Lower leg skin (tissue), 4 donors: ENCODE measurements at regions not wholly inside any gene's neighbourhood (a gene's known extent, or its start where the extent isn't known, plus 50 kb on each side); places are given as distances from the start of the nearest gene placed in this dataset.
"Not testable (repeated sequence)": the region's sequence is repeated elsewhere in the genome, so short reads cannot be mapped to it uniquely, and the experiment has no call there.

Experiments used
- DNase-seq, 2 donors: peaks; one replicate each; pipeline ENCODE4 v3.0.0-alpha.2; 2019; ENCODE audit warnings: low spot score in 2 of 2
- H3K4me3 ChIP-seq: fragments of 200-600 bp; sonication (generic); 2 replicates; pipeline ENCODE4 v1.5.1; 2017; ENCODE audit warnings: mild to moderate bottlenecking, low read depth; ENCODE audit not compliant: poor library complexity, severe bottlenecking
- POLR2A ChIP-seq, 2 donors: fragments of 450-650 bp; IDR thresholded peaks; one replicate each; pipeline ENCODE4 v1.6.1; 2016 to 2017; ENCODE audit warnings: antibody characterized with exemption in 2 of 2, mild to moderate bottlenecking in 1 of 2, moderate library complexity in 1 of 2
- WGBS, 2 donors: methylation state at CpG; one replicate each; pipeline ENCODE4 v1.1.5; 2018; 5-methylcytosine and 5-hydroxymethylcytosine counted together
- intact Hi-C: fragments of 100-400 bp; cut with DNase I; formaldehyde crosslinking; loops from one replicate; pipeline ENCODE4 v1.15.0; 2023; ENCODE audit warnings: low total_unique reads
- TF ChIP-seq, protein P1 (sequence below), 3 donors: fragments of 450-650 bp; IDR thresholded peaks; one replicate each; pipeline ENCODE4 v1.5.1; 2016; ENCODE audit warnings: antibody characterized with exemption in 3 of 3, mild to moderate bottlenecking in 3 of 3, moderate library complexity in 2 of 3

DNA sequence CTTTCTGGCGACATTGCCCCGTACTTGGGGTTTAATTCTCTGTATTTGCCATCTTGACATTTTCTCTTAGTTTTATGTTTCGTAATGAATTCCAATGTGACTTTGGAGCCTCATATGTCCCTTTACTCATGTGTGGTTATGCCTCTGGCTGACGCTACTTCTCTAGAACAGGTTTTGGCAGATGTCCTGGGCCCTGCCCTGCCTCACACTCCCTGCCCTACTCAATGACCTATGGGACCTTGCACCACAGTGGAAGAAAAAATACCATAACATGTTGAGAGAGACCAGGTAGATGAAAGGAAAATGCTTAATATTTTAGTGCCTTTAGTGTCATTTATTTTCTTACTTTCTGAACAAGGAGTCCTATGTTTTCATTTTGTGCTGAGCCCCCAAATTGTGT, 400.5 kb downstream of the TFEC start:
- TF ChIP-seq, protein P1, sequence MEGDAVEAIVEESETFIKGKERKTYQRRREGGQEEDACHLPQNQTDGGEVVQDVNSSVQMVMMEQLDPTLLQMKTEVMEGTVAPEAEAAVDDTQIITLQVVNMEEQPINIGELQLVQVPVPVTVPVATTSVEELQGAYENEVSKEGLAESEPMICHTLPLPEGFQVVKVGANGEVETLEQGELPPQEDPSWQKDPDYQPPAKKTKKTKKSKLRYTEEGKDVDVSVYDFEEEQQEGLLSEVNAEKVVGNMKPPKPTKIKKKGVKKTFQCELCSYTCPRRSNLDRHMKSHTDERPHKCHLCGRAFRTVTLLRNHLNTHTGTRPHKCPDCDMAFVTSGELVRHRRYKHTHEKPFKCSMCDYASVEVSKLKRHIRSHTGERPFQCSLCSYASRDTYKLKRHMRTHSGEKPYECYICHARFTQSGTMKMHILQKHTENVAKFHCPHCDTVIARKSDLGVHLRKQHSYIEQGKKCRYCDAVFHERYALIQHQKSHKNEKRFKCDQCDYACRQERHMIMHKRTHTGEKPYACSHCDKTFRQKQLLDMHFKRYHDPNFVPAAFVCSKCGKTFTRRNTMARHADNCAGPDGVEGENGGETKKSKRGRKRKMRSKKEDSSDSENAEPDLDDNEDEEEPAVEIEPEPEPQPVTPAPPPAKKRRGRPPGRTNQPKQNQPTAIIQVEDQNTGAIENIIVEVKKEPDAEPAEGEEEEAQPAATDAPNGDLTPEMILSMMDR (IDR thresholded peaks at IDR 0.05) = no peak
- H3K4me3 ChIP-seq = no peak overlapping the region
- no peak for DNase-seq
- WGBS, 2 donors = 81 to 88% methylated on average over 4 of the region's 4 CpGs
- intact Hi-C loops = no loop called here

DNA sequence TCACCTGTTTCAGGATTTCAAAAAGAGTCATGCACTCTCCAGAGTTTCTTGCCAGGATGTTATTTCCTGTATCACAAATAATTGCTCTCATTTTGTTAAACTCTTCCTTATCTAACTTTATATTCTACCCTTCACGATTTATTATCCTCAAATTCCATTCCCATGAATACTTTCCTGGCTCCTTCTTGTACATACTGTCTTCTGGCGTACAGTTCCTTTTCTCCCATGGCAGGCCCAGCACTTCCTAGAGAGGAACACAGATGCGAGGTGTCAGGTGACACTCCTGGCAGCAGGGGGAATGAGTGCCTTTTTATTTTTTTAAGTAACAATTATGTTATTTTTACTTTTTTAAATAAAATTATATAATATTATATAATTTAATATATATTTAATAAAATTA, 411.9 kb downstream of the TFEC start:
- intact Hi-C loops = no loop called here
- WGBS, 2 donors = 25 to 32% methylated on average over 3 of the region's 3 CpGs
- DNase-seq = no peak
- TF ChIP-seq, protein P1 (IDR thresholded peaks at IDR 0.05) = no peak
- no peak for TF ChIP-seq POLR2A (IDR thresholded peaks at IDR 0.05)
- no peak overlapping the region for H3K4me3 ChIP-seq

DNA sequence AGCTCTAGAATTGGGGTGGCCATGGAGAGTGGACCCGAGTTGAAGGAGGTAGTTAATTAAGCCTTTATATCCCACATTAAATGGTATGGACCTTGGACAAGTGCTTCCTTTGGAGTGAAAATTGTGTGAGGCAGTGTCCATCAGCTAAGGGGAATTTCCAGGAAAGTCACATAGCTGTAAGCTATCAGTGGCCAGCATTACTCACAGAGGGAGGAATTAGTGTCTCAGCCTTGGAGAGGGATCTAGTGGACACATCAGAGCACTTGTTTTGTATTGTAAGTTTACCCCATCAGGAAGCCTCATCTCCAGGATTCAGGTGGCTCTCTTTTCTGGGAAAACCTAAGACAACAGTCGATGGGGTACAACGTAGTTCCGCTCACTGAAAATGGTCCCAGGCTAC, 416.7 kb downstream of the TFEC start:
- no peak overlapping the region for H3K4me3 ChIP-seq
- DNase-seq = no peak
- no peak for TF ChIP-seq POLR2A (IDR thresholded peaks at IDR 0.05)
- TF ChIP-seq, protein P1 (IDR thresholded peaks at IDR 0.05) = no peak
- intact Hi-C loops = no loop called here
- 88 to 94% methylated on average over 4 of the region's 4 CpGs for WGBS, 2 donors

- no peak overlapping the region for H3K4me3 ChIP-seq
- TF ChIP-seq, protein P1 (IDR thresholded peaks at IDR 0.05) = no peak
- TF ChIP-seq POLR2A (IDR thresholded peaks at IDR 0.05) = no peak
- intact Hi-C loops = no loop called here
- DNase-seq = no peak
- WGBS, 2 donors = 90% methylated on average over 8 of the region's 8 CpGs
Measured at GRCh38 chr7:115603416-115603815, 427.1 kb downstream of the TFEC start.

DNA sequence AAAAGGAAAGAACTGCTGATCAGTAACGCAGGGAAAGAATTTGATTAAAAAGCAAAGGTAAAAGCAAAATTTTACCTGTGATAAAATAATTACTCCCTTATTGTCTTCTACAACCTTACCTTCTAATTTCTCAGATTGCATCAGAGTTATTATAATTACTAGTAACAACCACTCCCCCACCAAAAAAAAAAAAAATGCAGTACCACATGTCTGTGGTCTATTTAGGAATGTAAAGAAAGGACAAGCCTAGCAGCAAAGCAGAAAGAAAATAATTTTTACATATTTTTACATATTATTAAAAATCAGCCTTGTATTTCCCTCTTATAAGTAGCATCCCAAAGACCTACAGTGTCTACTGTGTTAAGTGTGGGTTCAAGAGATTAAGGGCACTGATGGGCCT, 430.4 kb downstream of the TFEC start:
- DNase-seq = no peak
- WGBS, 2 donors = 89 to 95% methylated on average over 1 of the region's 1 CpG
- intact Hi-C loops = no loop called here
- H3K4me3 ChIP-seq = no peak overlapping the region
- TF ChIP-seq POLR2A (IDR thresholded peaks at IDR 0.05) = no peak
- TF ChIP-seq, protein P1 (IDR thresholded peaks at IDR 0.05) = no peak

GRCh38 chr7:115599184-115599583, 431.4 kb downstream of the TFEC start:
- intact Hi-C loops, H3K4me3 ChIP-seq, DNase-seq: not testable (repeated sequence)
- WGBS, 2 donors = 96% methylated on average over 2 of the region's 2 CpGs

- H3K4me3 ChIP-seq, intact Hi-C loops, DNase-seq: not testable (repeated sequence)
- 90 to 97% methylated on average over 2 of the region's 2 CpGs for WGBS, 2 donors
Measured at GRCh38 chr7:115597220-115597619, 433.3 kb downstream of the TFEC start.
